AG10803 (cell line): ENCODE measurements at regions not wholly inside any gene's neighbourhood (a gene's known extent, or its start where the extent isn't known, plus 50 kb on each side); places are given as distances from the start of the nearest gene placed in this dataset.

ENCODE experiments used
- DNase-seq: peaks from one replicate; pipeline ENCODE4 v3.0.0; 2010; ENCODE audit warnings: low read depth
- H3K4me3 ChIP-seq: 2 replicates; pipeline ENCODE4 v1.5.1; 2011; ENCODE audit warnings: mild to moderate bottlenecking, low read length, control low read depth
- TF ChIP-seq, protein P1 (sequence below): conservative IDR thresholded peaks from 2 replicates; pipeline ENCODE4 v1.5.1; 2011; ENCODE audit warnings: mild to moderate bottlenecking, low read length, control low read depth, inconsistent platforms

DNA sequence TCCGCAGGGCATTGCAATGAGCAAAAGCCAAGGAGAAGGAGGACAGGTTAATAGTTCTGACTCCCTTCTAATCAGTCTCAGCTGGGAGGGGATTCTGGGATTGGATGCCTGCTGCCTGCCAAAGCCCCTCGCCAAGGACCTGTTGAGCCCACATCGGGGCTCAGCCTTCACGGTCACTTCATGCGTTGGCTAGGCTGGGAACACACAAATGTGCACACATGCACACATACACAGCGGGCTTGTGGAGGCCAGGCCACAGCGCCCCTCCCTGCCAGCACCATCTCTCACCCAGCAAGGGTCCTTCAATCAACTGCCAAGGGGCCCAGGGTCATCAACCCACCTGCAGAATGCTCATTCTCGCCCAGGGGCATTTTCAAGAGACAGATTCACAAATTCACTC, 113.9 kb downstream of the C5orf15 start:
- DNase-seq = no peak
- H3K4me3 ChIP-seq = no peak overlapping the region
- TF ChIP-seq, protein P1, sequence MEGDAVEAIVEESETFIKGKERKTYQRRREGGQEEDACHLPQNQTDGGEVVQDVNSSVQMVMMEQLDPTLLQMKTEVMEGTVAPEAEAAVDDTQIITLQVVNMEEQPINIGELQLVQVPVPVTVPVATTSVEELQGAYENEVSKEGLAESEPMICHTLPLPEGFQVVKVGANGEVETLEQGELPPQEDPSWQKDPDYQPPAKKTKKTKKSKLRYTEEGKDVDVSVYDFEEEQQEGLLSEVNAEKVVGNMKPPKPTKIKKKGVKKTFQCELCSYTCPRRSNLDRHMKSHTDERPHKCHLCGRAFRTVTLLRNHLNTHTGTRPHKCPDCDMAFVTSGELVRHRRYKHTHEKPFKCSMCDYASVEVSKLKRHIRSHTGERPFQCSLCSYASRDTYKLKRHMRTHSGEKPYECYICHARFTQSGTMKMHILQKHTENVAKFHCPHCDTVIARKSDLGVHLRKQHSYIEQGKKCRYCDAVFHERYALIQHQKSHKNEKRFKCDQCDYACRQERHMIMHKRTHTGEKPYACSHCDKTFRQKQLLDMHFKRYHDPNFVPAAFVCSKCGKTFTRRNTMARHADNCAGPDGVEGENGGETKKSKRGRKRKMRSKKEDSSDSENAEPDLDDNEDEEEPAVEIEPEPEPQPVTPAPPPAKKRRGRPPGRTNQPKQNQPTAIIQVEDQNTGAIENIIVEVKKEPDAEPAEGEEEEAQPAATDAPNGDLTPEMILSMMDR = no peak

DNA sequence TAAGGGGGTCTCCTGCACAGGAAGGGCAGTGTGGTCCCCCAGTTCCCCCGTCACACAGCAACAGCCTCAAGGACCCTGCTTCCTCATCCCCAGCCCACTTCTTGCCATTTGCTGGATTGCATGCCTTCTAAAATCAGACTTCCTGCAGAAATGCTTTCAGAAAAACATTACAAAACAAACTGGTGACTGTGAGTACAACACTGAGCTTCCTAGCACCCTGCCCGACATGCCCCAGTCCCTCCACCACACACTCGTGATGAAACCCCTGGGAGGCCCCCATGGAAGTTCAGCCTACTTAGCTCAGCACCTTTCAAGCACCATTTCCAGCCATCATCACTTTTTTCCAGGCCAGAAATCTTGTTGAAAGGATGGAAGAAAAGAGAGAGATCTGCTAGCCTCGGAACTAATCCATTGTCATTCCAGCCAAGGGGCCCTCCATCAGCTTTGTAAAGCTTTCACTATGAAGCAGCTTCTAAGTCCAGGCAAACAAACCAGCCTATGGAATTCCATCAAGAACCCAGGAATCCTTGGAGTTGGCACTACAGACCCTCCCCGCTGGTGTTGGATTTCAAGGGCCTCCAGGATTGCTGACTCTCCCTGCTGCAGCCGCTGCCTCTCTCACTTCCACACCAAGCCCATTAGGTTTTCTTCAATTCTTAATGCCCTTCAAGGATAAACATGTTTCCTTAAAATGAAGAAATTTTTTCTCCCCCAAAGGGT, 114.6 kb downstream of the C5orf15 start:
- TF ChIP-seq, protein P1 = no peak
- DNase-seq = no peak
- no peak overlapping the region for H3K4me3 ChIP-seq

- TF ChIP-seq, protein P1 = no peak
- H3K4me3 ChIP-seq = no peak overlapping the region
Measured at GRCh38 chr5:133851521-133851920, 116.9 kb downstream of the C5orf15 start.

GRCh38 chr5:133850811-133851210, 117.6 kb downstream of the C5orf15 start:
- TF ChIP-seq, protein P1 = no peak
- DNase-seq = no peak
- no peak overlapping the region for H3K4me3 ChIP-seq

More at GRCh38 chr5:133851521-133851920, 116.9 kb downstream of the C5orf15 start:
- DNase-seq = no peak

DNA sequence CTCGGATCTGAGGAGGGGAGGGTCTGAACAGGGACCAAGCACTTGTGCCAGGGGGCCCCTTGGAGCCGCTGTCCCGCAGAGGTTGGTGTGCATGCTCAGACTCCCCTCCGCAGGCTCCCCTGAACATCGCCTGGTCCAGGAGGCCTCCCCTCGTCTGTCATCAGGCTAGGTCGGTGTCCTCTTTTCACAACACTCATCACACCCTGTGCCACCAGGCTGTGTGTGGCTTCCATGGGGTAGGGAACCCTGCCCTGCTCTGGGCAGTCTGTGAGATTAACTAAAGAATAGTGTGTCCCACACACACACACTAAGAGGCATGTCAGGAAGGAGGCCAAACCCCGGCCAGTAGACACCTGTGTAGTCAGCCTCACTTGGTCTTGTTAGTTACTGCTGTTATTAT, 119.3 kb downstream of the C5orf15 start:
- DNase-seq = no peak
- TF ChIP-seq, protein P1 = no peak
- H3K4me3 ChIP-seq = no peak overlapping the region

- DNase-seq = no peak
- no peak overlapping the region for H3K4me3 ChIP-seq
- TF ChIP-seq, protein P1 = no peak
Measured at GRCh38 chr5:133848341-133848811, 120.0 kb downstream of the C5orf15 start.

DNA sequence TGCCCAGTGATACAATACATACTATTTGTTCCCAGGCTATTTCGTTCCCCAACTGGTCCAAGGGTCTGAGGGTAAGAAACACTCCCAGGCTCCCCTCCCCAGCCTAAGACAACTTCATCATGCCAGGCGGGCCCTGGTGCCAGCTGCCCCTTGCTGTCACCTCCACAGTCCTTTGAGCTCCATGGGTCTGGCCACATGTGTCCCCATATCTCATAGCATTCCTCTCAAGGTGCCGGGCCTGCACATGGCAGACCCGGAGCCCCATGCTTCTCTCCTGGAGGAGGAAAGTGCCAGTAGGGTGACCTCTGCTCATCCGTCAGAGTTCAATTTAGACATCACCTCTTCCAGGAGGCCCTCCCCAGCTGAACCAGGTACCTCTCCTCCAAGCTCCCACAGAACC, 120.5 kb downstream of the C5orf15 start:
- H3K4me3 ChIP-seq = no peak overlapping the region
- TF ChIP-seq, protein P1 = no peak
- no peak for DNase-seq
